Fibroblast of the conjunctiva (primary cell): ENCODE measurements at regions not wholly inside any gene's neighbourhood (a gene's known extent, or its start where the extent isn't known, plus 50 kb on each side); places are given as distances from the start of the nearest gene placed in this dataset.
A peak's percentile ranks its signal among the peaks of the same experiment; 100 is the strongest.

Source experiments
- DNase-seq: peaks from one replicate; pipeline ENCODE4 v3.0.0-alpha.2; 2010; ENCODE audit warnings: low read depth

DNA sequence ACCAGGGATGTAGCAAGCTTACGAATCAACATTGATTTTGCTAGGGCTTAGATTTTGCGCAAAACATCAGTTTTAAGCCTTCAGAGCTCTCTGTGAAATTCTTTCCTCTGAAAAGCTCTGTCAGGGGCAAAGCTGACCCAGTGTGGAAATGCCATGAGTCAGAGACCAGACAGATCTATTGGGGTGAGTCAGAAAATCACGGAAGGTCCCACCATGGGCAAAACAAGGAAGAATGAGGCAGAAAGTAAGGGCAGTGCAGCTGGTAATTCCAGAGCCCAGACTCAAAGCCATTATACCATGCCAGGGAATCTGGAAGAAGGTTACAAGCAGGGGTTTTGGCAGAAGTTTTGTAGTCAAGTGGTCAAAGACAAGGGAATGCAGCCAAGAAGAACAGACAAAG is 256.6 kb upstream of the CTAGE1 start:
- DNase-seq, result peak; percentile 39

DNA sequence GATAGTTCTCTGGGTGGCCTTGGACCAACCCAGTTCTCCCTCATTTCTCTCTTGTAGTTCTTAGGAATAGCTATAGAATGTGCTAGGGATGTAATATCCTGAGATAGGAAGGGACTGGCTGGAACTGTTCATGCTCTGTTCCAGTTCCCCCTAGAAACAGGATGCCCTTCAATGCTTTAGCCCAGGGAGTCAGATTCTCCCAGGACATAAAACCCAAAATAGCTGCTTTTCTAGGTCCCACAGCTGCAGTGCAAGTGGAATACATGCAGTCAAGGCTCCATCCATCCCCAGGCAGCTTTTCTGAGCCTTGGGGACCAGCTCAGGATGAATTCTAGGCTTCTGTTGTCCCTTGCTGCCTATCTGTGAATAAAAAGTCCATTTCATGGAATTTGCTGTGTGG is 257.3 kb upstream of the CTAGE1 start:
- DNase-seq, result no peak

DNA sequence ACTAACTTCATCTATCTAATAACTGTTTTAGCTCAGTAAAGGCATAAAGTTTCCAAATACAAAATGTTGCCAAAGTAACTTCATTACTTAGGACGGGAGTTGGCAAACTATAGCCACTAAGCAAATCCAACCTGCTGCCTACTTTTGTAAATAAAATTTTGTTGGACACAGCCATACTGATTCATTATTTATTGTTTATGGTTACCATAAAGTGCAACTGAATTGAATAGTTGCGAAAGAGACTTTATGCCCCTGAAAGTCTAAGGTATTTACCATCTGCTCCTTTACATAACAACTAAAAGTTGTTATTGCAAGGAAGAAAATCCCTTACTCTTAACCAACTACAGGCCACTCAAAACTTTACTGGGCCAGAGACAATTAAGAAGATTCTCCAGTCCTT is 256.7 kb upstream of the RBBP8 start:
- peak; percentile 16 for DNase-seq

DNA sequence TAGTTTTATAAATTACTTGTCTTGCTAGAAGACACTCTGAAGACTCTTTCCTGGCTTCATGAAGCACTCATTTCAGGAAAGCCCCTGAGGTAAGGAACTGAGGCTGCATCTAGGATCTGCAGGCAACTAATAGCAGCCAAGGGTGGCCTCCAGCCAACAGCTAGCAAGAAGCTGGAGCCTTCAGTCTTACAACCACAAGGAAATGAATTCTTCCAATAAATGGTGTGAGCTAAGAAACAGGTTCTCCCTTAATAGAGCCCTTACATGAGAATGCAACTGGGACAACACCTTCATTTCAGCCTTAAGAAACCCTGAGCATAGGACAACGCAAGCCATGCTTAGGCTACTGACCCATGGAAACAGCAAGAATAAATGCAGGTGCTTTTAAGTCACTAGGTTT is 254.6 kb upstream of the RBBP8 start:
- no peak for DNase-seq

DNA sequence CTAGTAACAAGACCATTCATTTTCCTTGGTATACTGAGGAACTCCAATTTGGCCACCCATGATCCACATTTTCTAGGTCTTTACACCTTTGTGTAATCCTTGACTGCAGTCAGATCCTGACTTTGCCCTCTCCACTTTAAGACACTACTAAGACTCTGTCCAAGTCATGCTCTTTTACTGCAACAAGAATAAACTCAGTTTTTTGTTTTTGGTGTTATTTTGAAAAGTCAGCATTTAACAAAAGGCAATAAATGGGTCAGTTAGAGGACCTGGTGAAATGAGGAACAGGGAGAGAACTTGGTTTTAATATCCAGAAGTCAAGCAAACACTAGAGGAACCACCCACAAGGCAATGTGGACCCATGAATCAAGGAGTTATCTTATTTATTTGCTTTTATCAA is 252.2 kb upstream of the RBBP8 start:
- DNase-seq, result no peak

DNA sequence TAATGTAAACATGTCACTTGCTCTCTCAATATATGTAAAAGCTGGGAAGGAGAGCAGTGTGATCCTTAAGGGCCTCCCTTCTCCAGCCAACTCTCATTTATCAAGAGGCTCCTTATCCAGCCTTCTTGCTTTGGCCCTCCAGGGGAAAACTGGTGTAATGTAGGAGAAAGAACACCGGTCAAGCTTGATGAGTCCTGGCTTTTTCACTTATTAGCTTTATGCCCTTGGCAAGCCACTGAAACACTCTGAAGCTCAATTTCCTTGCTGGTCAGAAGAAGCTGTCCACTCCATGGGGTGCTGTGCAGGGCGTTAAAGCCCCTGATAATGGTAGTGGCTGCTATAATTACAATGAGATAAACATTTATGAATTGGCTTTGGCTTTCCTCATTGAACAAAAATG is 251.2 kb upstream of the RBBP8 start:
- DNase-seq, result no peak

DNA sequence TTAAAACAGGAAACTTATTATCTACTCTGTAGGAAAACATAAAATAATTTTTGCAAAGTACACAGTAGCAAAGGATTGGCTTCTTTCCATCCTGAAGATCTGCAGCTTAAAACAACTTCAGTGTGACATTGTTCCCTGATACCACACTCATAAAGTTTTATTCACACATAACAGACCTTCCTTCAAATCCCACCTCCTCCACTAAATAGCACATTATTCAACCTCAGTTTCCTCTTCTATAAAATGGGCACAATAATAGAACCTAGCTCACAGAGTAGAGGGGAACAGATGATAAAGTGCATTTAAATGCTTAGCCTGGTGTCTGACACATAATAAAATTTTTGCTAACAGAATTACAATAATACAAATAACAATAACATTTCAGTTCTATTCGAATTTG is 250.4 kb upstream of the RBBP8 start:
- DNase-seq, result no peak

DNA sequence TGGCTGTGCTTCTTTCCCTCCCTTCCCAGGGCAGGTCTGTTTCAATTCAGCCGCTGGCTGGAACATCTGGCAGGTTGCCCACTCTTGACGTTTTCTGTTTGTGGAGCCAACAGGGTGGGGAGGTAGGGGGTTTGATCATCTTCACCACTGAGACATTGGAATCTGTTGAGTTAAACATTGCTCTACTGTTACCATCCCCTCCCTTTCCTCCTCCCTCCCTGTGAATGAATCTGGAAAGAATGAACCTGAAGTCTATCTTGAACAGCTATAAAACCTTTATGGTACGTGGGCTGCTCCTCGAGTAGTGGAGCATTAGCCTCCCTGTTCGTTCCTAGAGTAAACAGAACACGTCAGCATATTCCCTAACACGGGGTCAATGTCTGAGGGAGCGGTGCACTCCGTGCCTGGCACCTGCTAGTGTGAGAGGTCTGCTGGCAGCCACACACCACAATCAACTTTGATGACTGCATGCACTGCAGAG is 249.9 kb upstream of the RBBP8 start:
- peak; percentile 33 for DNase-seq

DNA sequence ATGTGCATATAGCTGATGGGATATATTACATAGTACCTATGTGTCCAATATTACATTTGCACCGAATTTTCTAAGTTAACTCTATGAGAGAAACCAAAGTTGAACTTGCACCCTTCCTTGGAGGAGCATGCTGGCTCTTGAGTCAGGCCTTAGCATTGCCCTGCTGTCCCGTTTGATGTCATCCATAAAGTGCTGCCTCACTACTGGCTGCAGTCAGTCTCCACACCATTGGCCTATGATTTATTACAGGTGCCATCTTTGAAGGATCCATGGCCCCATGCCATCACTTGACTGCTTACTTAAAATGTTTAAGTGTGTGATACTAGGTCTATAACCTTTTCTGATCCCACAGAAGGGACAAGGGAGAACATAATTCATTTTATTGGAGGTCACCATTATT is 249.3 kb upstream of the RBBP8 start:
- no peak for DNase-seq

DNA sequence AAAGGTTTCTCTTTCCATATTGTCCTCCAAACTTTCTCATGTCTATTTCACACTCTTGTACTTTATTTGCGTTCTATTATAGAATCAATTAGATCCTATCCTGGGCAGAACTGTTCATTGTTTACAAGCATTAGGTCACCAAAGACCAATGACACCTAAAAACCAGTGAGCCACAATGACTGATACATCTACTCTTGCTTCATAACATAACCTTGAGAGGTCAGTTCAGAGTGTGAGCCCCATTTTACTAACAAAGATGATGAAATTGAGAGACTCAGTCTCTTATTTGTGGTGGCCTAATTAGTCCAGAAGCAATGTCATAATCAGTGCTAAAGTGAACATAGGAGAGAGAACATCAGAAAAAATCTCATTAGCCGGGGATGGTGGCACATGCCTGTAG is 248.9 kb upstream of the RBBP8 start:
- DNase-seq, result no peak

DNA sequence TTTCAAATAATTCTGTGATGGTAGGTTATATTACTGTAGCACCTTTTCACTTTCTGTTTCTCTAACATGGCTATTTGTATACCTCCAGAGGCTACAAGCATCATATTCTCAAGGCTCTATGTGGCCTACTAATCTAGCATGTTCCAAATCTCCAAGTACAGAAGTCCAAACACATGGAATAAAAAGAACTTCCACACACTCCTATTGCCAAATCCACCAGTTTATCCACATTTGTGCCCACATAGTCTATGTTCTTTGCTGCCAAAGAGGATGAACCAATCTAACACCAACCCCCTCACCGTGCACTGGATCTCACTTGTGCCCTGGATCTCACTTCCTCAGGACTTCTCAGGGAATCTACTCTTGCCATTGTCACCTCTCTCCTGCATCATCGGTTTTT is 247.3 kb upstream of the RBBP8 start:
- no peak for DNase-seq

DNA sequence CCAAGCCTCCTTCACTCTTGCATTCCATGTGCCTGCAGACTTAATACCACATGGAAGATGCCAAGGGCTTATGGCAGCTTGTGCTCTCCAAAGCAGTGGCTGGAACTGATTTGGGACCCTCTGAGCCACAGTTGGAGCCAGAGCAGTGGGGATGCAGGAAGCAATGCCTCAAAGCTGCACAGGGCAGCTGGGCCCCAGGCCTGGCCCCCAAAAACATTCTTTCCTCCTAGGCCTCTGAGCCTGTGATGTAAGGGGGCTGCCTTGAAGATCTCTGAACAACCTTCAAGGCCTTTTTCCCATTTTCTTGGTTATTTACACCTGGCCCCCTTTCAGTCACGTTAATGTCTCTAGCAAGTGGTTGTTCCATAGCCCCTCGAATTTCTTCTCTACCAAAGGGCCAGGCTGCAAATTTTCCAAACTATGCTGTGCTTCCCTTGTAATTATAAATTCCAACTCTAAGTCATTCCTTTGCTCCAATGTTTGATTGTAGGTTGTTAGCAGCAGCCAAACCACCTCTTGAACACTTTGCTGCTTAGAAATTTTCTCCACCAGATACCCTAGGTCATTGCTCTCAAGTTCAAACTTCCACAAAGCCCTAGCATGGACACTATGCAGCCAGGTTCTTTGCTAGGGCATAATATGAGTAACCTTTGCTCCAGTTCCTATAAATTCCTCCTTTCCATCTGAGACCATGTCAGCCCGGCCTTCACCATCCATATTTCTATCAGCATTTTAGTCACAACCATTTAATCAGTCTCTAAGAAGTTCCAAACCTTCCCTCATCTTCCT is 245.0 kb upstream of the RBBP8 start:
- no peak for DNase-seq

DNA sequence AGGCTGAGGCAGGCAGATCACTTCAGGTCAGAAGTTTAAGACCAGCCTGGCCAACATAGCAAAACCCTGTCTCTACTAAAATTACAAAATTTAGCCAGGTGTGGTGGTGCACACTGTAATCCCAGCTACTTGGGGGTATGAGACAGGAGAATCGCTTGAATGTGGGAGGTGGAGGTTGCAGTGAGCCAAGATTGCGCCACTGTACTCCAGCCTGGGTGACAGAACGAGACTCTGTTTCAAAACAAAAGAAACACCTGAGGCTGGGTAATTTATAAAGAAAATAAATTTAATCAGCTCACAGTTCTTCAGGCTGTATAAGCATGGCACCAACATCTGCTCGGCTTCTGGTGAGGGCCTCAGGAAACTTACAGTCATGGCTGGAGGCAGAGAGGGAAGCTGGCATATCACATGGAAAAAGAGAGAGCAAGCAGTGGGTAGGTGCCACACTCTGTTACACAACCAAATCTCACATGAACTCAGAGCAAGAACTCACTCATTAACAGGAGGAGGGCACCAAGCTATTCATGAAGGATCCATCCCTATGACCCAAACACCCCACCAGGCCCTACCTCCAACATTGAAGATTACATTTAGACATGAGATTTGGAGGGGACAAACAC is 244.1 kb upstream of the RBBP8 start:
- no peak for DNase-seq

DNA sequence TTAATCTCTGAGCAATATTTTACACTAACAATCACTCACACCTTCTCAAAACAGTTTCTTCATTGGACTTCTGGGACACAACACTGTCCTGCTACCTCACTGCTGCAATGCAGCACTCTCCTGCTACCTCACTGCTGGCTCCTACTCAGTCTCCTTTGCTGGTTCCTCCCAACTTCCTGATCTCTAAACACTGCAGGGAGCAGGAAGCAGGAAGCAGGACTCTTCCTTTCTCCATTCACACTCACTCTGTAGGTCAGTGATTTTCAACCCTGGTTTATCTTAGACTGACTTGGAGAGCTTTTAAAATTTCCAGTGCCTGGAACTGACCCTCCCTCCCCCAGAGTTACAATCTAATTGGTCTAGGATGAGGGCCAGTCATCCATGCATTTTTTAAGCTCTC is 243.4 kb upstream of the RBBP8 start:
- DNase-seq, result no peak

DNA sequence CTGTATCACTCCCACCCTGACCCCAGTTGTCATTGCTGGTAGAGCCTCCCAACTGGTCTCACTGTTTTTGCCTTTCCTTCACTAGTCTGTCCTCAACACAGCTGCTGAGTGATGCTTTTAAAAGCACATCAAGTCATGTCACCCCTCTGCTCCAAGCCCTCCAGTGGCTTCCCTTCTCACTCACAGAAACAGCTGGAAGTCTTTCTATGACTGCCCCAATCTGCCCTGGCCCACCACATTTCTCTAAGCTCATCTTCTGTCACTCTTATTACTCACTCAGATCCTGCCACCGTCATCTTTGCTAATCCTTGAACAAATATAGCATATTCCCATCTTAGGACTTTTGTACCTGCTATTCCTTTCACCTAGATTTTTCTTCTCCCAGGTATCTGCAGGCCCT is 242.6 kb upstream of the RBBP8 start:
- DNase-seq, result no peak

DNA sequence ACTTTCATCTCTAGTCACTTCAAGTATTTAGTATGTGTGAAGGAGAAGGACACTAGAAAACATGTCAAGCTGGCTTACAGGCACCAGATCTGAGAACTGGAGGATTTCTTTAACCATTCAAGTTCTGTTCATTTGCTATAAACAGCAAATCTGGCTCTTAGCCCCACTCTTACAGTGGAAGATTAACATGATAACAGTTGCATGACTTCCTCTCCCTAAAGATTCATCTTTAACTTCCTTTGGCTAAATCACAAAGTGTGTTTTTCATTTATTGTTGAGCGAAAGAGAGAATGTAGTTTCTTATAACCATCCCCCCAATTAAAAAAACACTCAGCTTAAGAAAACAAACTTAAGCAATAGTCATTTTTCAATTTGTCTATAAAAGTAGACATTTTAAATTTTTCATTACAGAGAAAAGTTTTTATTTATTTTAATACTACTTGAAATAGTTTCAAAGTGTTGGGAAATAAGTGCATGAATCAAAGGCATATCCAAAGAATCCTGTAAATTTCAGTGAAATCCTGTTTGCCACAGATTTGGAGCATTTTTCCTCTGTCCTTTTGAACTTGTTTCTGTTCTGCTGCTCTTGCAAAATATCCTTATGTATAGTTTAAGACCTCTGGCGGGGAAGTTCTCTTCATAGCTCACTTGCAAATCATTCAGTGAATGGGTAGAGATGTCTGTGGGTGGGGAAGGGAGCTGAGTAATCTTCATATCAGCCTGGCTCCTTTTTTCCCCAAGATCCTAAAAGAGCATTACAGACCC is 241.0 kb upstream of the RBBP8 start:
- peak; percentile 53 for DNase-seq

DNA sequence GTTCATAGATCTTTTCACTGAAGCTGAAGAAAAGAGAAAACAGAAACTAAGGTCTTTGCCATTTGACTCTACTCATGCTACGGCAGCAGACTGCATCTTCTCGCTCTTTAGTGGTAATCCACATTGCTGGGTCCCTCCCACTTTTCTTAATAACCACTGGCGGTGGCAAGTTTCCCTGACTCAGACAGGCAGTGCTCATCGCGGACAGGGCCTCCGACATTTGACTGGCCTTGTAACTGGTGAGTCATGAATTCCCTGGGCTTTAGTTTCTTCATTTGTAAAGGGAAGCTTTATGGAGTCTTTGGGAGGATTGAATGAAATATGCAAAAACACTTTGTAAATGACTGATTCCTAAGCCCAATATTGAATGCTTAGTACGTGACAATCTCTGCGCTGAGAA is 238.2 kb upstream of the RBBP8 start:
- peak; percentile 68 for DNase-seq

DNA sequence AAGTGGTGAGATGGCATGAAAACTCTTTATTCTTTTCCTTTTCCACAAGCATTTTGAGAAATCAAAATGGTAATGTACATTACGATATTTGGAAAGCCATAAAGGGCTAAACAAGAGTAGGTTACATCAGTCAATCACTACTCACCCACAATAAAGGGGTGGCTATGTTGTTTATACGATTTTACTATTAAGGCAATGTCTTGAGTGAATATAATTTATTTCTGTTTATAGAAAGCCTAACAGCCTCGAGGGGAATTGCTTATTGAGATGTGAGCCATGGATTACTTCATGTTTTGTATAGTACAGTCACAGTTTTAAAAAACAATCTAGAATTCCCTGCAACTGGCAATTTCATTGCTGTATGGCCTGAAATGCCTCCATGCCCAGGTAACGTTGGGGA is 237.5 kb upstream of the RBBP8 start:
- DNase-seq, result no peak

DNA sequence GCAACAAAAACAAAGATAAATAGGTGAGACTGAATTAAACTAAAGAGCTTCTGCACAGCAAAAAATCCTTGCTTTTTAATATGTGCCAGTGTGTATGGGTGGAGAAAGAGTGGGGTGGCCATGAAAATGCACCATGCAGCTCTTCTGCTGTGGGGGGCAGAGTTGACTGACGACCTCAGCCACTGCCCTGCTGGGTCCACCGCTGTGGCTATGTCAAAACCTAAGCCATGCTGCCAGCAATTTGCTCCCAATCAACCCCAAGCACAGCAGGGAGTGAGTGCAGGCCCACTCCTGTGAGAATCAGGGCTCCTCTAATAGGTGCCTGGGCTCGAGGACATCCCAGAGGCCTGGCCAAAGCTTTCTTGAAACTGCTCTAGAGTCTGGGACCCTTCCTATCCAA is 235.6 kb upstream of the RBBP8 start:
- no peak for DNase-seq

DNA sequence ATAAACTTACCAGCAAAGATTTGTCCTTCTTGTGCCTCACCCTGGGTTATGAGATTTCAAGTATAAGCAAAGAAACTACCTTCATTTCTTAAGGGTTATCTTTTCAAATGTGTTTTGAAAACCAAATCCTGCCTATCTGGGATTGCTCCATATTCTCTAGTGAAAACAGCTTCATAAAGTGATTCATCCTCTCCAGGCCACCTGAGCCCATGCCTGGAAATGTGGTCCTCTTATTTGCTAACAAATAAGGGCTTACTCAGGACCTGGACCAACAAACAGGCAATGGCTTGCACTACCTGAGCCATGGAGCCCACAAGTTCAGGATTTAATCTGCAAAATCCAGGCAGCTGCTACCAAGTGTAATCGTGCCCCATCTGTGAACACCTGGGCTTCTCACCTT is 234.4 kb upstream of the RBBP8 start:
- no peak for DNase-seq

DNA sequence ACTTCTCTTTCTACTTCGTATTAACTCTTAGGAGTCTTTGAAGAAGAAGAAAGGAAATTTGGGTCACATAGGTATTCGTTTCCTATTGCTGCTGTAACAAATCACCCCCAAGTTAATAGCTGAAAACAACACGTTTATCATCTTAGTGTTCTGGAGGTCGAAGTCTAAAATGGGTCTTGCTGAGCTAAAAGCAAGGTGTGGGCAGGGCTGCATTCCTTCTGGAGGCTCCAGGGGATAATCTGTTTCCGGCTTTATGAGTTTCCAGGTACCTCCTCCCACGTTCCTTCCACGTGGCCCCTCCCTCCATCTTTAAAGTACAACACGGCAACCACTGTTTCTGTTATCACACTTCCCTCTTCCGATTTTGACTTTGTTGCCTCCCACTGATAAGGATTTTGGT is 233.5 kb upstream of the RBBP8 start:
- no peak for DNase-seq

DNA sequence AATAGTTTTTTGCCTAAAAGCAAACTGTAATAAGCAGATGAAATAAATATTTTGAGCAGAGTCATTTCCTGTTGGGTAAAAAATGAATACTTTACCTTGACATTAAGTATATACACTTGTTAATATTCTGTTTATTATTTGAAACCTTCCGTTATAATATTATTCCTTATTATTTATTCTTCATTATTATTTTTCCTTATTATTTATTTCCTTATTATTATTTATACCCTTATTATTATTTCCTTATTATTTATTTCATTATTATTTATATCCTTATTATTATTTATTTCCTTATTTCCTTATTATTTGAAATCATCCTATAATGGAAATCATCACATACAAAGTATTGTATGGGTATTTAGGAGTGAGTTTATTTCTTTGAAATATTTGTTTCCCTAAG is 232.2 kb upstream of the RBBP8 start:
- no peak for DNase-seq

DNA sequence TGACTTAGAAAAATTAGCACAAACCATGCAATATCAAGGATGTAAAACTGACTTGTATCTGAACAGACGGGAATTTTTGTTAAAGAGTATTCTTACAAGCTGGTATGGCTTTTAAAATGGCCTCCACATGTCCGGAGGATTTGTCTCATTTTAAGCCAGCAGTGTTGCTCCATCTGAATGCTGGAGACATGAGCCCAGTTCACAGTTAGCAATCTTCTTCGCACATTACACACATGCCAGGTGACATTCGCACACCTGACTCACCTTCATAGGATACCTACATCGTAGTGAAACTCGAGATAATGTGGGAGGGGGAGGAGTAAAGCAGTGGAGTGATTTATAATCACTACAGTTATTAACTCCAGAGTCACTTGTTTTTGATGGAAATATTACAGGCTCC is 231.8 kb upstream of the RBBP8 start:
- DNase-seq, result no peak
